Mesendoderm (in vitro differentiated cells): ENCODE measurements at regions not wholly inside any gene's neighbourhood (a gene's known extent, or its start where the extent isn't known, plus 50 kb on each side); places are given as distances from the start of the nearest gene placed in this dataset.

Source experiments
- DNase-seq: peaks from one replicate; pipeline ENCODE4 v3.0.0; 2013
- H2AK5ac ChIP-seq: 2 replicates; pipeline ENCODE4 v1.6.1; 2013; ENCODE audit warnings: low read length, inconsistent platforms
- H2BK120ac ChIP-seq: 2 replicates; pipeline ENCODE4 v1.6.1; 2013; ENCODE audit warnings: low read depth, mild to moderate bottlenecking, low read length, moderate library complexity, mixed read lengths
- H2BK15ac ChIP-seq: replicated peaks from 2 replicates; pipeline ENCODE4 v1.6.1; 2013; ENCODE audit warnings: low read depth, mild to moderate bottlenecking, moderate library complexity
- H2BK5ac ChIP-seq: 2 replicates; pipeline ENCODE4 v1.6.1; 2013; ENCODE audit warnings: low read length, inconsistent platforms
- H3K18ac ChIP-seq: 2 replicates; pipeline ENCODE4 v1.6.1; 2013; ENCODE audit warnings: mild to moderate bottlenecking, low read length, mixed read lengths
- H3K23ac ChIP-seq: one replicate; pipeline ENCODE4 v1.6.1; 2013; ENCODE audit warnings: low read length
- H3K27ac ChIP-seq: 2 replicates; pipeline ENCODE4 v1.5.1; 2013; ENCODE audit warnings: low read depth, mild to moderate bottlenecking, inconsistent platforms, low read length, moderate library complexity
- H3K27me3 ChIP-seq: 2 replicates; pipeline ENCODE4 v1.6.1; 2013; ENCODE audit warnings: low read length, control low read depth, mild to moderate bottlenecking, inconsistent platforms; ENCODE audit not compliant: insufficient read depth, poor library complexity
- H3K36me3 ChIP-seq: 2 replicates; pipeline ENCODE4 v1.6.1; 2013; ENCODE audit warnings: low read length, inconsistent platforms; ENCODE audit not compliant: control insufficient read depth, insufficient read depth
- H3K4ac ChIP-seq: one replicate; pipeline ENCODE4 v1.6.1; 2013; ENCODE audit warnings: low read depth, mild to moderate bottlenecking, low read length, moderate library complexity
- H3K4me1 ChIP-seq: 2 replicates; pipeline ENCODE4 v1.6.1; 2013; ENCODE audit warnings: low read depth, low read length, inconsistent platforms; ENCODE audit not compliant: control insufficient read depth
- H3K4me2 ChIP-seq: 2 replicates; pipeline ENCODE4 v1.6.1; 2013; ENCODE audit warnings: low read length
- H3K4me3 ChIP-seq: 2 replicates; pipeline ENCODE4 v1.5.1; 2013; ENCODE audit warnings: mild to moderate bottlenecking, low read length
- H3K56ac ChIP-seq: one replicate; pipeline ENCODE4 v1.6.1; 2013; ENCODE audit warnings: low read length
- H3K79me1 ChIP-seq: 2 replicates; pipeline ENCODE4 v1.6.1; 2013; ENCODE audit warnings: low read length, inconsistent platforms
- H3K79me2 ChIP-seq: 2 replicates; pipeline ENCODE4 v1.6.1; 2013; ENCODE audit warnings: mild to moderate bottlenecking, low read length; ENCODE audit not compliant: control insufficient read depth, insufficient read depth
- H3K9ac ChIP-seq: 2 replicates; pipeline ENCODE4 v1.6.1; 2013; ENCODE audit warnings: low read length, inconsistent platforms
- H4K5ac ChIP-seq: one replicate; pipeline ENCODE4 v1.6.1; 2013; ENCODE audit warnings: low read length
- H4K8ac ChIP-seq: one replicate; pipeline ENCODE4 v1.6.1; 2013; ENCODE audit warnings: low read depth, mild to moderate bottlenecking, control low read depth, low read length, moderate library complexity
- WGBS: extraction: QIAGEN DNeasy Blood & Tissue Kit; methylation state at CpG from one replicate; pipeline ENCODE4 v1.1.7; 2013; ENCODE audit warnings: low lambda C conversion rate, missing lambda C conversion rate; ENCODE audit not compliant: insufficient coverage; ENCODE audit errors: extremely low coverage; 5-methylcytosine and 5-hydroxymethylcytosine counted together

- no peak overlapping the region for H2BK15ac ChIP-seq
- H3K4me1 ChIP-seq, result no peaks in the 10 kb centered on the region
- no CpG with 5 or more reads among the region's 2 CpGs for WGBS
- no peak overlapping the region for H3K4me3 ChIP-seq
- no peaks in the 10 kb centered on the region for H3K36me3 ChIP-seq
- H3K79me1 ChIP-seq, result no peaks in the 10 kb centered on the region
- no peak overlapping the region for H3K18ac ChIP-seq
- no peak overlapping the region for H2BK120ac ChIP-seq
- no peak overlapping the region for H3K4ac ChIP-seq
- no peak overlapping the region for H2BK5ac ChIP-seq
- H3K27ac ChIP-seq, result no peak overlapping the region
- H4K5ac ChIP-seq, result no peak overlapping the region
- H4K8ac ChIP-seq, result no peak overlapping the region
- no peak for DNase-seq
- H3K79me2 ChIP-seq, result no peaks in the 10 kb centered on the region
- H3K23ac ChIP-seq, result no peak overlapping the region
- H3K27me3 ChIP-seq, result no peaks in the 10 kb centered on the region
- no peak overlapping the region for H2AK5ac ChIP-seq
- H3K9ac ChIP-seq, result no peak overlapping the region
- no peak overlapping the region for H3K4me2 ChIP-seq
- no peak overlapping the region for H3K56ac ChIP-seq
These were observed 252.9 kb upstream of the MPDZ start for GRCh38 chr9:13532407-13532806.

GRCh38 chr9:13529321-13530104 lies 250.0 kb upstream of the MPDZ start:
- H2BK5ac ChIP-seq, result no peak overlapping the region
- no peak overlapping the region for H2AK5ac ChIP-seq
- no CpG with 5 or more reads among the region's 6 CpGs for WGBS
- no peak overlapping the region for H3K27ac ChIP-seq
- DNase-seq, result no peak
- no peaks in the 10 kb centered on the region for H3K79me1 ChIP-seq
- no peak overlapping the region for H3K4me3 ChIP-seq
- H3K4me2 ChIP-seq, result no peak overlapping the region
- H3K36me3 ChIP-seq, result no peaks in the 10 kb centered on the region
- H4K8ac ChIP-seq, result no peak overlapping the region
- no peak overlapping the region for H2BK120ac ChIP-seq
- H3K4ac ChIP-seq, result no peak overlapping the region
- no peaks in the 10 kb centered on the region for H3K27me3 ChIP-seq
- H3K56ac ChIP-seq, result no peak overlapping the region
- no peaks in the 10 kb centered on the region for H3K4me1 ChIP-seq
- H3K79me2 ChIP-seq, result no peaks in the 10 kb centered on the region
- H3K9ac ChIP-seq, result no peak overlapping the region
- no peak overlapping the region for H2BK15ac ChIP-seq
- no peak overlapping the region for H4K5ac ChIP-seq
- no peak overlapping the region for H3K23ac ChIP-seq
- H3K18ac ChIP-seq, result no peak overlapping the region

DNA sequence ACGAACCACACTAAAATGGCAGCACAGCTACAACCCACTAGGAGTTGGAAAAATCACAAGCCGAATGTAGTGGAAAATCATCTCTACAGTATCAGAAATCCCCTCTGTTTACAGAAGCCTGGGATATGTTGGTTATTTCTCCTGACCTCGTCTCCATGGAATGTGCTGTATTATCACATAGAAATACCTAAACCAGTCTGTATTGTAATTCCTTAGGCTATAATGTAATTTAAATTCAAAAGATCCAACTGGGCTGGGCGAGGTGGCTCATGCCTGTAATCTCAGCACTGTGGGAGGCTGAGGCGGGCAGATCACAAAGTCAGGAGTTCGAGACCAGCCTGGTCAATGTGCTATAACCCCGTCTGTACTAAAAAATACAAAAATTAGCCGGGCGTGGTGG lies 244.8 kb upstream of the MPDZ start:
- Histone ChIP-seq H3K9ac (no peak overlapping the region), H2BK5ac (no peak overlapping the region), H4K5ac (no peak overlapping the region), H3K79me2 (no peaks in the 10 kb centered on the region), H3K56ac (no peak overlapping the region), H2BK15ac (no peak overlapping the region), H3K23ac (no peak overlapping the region), H3K36me3 (no peaks in the 10 kb centered on the region), H3K4me2 (no peak overlapping the region), H4K8ac (no peak overlapping the region), H3K4me3 (no peak overlapping the region), H3K4me1 (no peaks in the 10 kb centered on the region), H2BK120ac (no peak overlapping the region), H3K27me3 (no peaks in the 10 kb centered on the region), H3K27ac (no peak overlapping the region), H2AK5ac (no peak overlapping the region), H3K18ac (no peak overlapping the region), H3K79me1 (no peaks in the 10 kb centered on the region), H3K4ac (no peak overlapping the region)
- peak; percentile 83 for DNase-seq
- WGBS, result no CpG with 5 or more reads among the region's 9 CpGs

DNA sequence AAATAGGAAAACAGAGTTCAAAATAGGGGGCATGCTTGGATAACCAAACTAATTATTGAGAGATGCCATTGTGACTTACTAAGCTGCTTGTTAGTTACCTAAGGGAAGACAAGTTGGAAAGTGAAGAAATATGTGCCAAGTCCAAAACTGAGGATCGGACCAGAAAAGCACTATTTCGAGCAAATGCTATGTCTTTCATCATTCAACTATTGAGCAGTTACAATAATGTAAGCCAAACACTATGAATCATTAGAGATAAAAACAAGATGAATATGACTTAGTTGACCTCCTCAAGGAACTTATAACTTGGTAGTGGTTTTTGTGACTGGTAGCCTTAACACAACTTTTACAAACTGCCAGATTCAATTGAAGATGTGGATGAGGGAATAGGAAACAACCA lies 240.6 kb upstream of the MPDZ start:
- Histone ChIP-seq H3K79me1 (no peaks in the 10 kb centered on the region), H3K18ac (no peak overlapping the region), H3K4me3 (no peak overlapping the region), H3K36me3 (no peaks in the 10 kb centered on the region), H2AK5ac (no peak overlapping the region), H3K4me2 (no peak overlapping the region), H3K23ac (no peak overlapping the region), H3K4me1 (no peaks in the 10 kb centered on the region), H3K56ac (no peak overlapping the region), H4K8ac (no peak overlapping the region), H3K4ac (no peak overlapping the region), H3K27me3 (no peaks in the 10 kb centered on the region), H2BK15ac (no peak overlapping the region), H3K9ac (no peak overlapping the region), H4K5ac (no peak overlapping the region), H2BK120ac (no peak overlapping the region), H3K27ac (no peak overlapping the region), H2BK5ac (no peak overlapping the region), H3K79me2 (no peaks in the 10 kb centered on the region)
- WGBS, result no CpG with 5 or more reads among the region's 2 CpGs
- DNase-seq, result no peak

DNA sequence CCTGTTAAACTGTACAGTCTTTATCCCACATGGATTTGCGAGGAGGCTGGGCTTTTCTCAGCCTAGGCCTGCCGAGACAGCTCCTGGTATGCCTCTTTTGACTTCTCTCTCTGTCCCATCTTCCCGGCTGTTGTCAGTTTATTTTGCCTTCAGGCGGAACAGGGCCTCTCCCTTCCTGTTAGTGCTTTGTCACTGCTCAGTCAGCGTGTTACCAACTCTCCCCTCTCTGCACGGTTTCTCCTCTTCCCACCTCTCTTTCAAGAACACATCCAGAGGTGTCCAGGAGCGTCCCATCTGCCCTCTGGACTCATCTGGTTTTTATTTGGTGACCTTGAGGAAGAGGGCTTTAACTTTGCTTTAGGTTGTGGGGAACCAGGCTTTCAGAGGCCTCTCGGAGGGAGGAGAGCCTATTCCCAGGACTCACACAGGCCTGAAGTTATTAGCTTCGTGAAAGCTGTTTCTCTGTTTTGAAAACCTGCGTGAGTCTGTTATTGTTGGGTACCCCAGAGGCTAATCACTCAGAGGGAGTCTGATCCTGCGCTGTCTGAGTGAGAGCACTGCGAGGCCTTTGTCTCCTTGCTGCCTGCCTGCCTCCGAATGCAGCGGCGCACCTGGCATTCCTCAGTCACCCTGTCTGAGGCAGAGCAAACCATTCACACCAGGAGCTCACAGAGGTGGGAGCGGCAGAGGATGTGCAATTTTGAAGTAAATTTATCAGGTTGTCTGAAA lies 234.4 kb upstream of the MPDZ start:
- no peaks in the 10 kb centered on the region for H3K79me1 ChIP-seq
- no peak overlapping the region for H3K4ac ChIP-seq
- peak overlapping the region; percentile 29 for H3K56ac ChIP-seq
- no peak overlapping the region for H3K9ac ChIP-seq
- H4K8ac ChIP-seq, result no peak overlapping the region
- H3K36me3 ChIP-seq, result no peaks in the 10 kb centered on the region
- no peak overlapping the region for H3K27ac ChIP-seq
- H3K27me3 ChIP-seq, result no peaks in the 10 kb centered on the region
- no CpG with 5 or more reads among the region's 16 CpGs for WGBS
- no peak overlapping the region for H2BK15ac ChIP-seq
- H2BK120ac ChIP-seq, result no peak overlapping the region
- H3K4me1 ChIP-seq, result no peaks in the 10 kb centered on the region
- H2AK5ac ChIP-seq, result no peak overlapping the region
- H2BK5ac ChIP-seq, result no peak overlapping the region
- peak; percentile 67 for DNase-seq
- H3K4me2 ChIP-seq, result no peak overlapping the region
- H3K4me3 ChIP-seq, result no peak overlapping the region
- no peak overlapping the region for H3K23ac ChIP-seq
- no peaks in the 10 kb centered on the region for H3K79me2 ChIP-seq
- H4K5ac ChIP-seq, result no peak overlapping the region
- H3K18ac ChIP-seq, result peak overlapping the region; percentile 87
